Heart left ventricle (tissue), 13 donors: ENCODE measurements at regions not wholly inside any gene's neighbourhood (a gene's known extent, or its start where the extent isn't known, plus 50 kb on each side); places are given as distances from the start of the nearest gene placed in this dataset.

Source experiments
- CTCF ChIP-seq, 12 donors: fragments of 200-600 bp; sonication (generic) in 4 of 12; IDR thresholded peaks; one replicate each; pipeline versions ENCODE4 v1.5.0 to v1.8.0; 2018 to 2022; ENCODE audit warnings: antibody characterized with exemption in 12 of 12, mild to moderate bottlenecking in 5 of 12
- POLR2A ChIP-seq, 2 donors: fragments of 450-650 bp; IDR thresholded peaks; one replicate each; pipeline ENCODE4 v1.6.1; 2017; ENCODE audit warnings: antibody characterized with exemption in 2 of 2, mild to moderate bottlenecking in 2 of 2, moderate library complexity in 2 of 2
- donor health status: ischemic (EF 13 %, LVEDD 7.1; RV severe dilation, severe dysfunction).
- donor health status: DM: no; HTN: yes; CAD: no.
- donor health status: DM: no; HTN: no; CAD: no.
- donor health status: ischemic (EF 25% LVEDD 6.9; RV normal size, moderate dysfunction).
- donor health status: ischemic (EF 25% LVEDD 5.7; RV mildly dilated, moderate dysfunction).
- donor health status: ischemic (EF 35%, LVEDD 5.7; RV mildly dilated, moderate dysfunction).
- donor health status: nonischemic (EF 11% LVEDD 7.7; RV severe dilation, severe dysfunction).
- donor health status: DM: yes; HTN: yes; CAD: no.
- donor health status: PGD.
- donor health status: ischemic (EF 29% LVEDD 5.4; RV normal size, mild dysfunction).
- donor health status: nonischemic (EF 23%, LVEDD 6.1; RV moderate dilation, normal function).

- TF ChIP-seq CTCF (IDR thresholded peaks at IDR 0.05), result no peak
- TF ChIP-seq POLR2A (IDR thresholded peaks at IDR 0.05), result no peak
Measured at GRCh38 chr18:61749031-61749430, 143.8 kb downstream of the RNF152 start.
